ENCODE measurements at regions not wholly inside any gene's neighbourhood (a gene's known extent, or its start where the extent isn't known, plus 50 kb on each side); places are given as distances from the start of the nearest gene placed in this dataset.

- DNase-seq (no peak), ATAC-seq (ENCODE audit: low read depth) (no peak)
- Mint-ChIP-seq H3K27me3 (peaks cover 2% of the 10 kb centered on the region), H3K9me3 (no peaks in the 10 kb centered on the region), H3K27ac (no peak overlapping the region), H3K4me1 (no peaks in the 10 kb centered on the region), H3K4me3 (no peak overlapping the region), H3K36me3 (ENCODE audit: low read depth) (no peaks in the 10 kb centered on the region)
- TF ChIP-seq CTCF (IDR thresholded peaks at IDR 0.05): no peak
- intact Hi-C loops (cut with micrococcal nuclease): no loop called here
- CTCF ChIA-PET: no interaction called here
- POLR2A ChIA-PET: no interaction called here
These were observed 150.9 kb upstream of the ANK2 start for GRCh38 chr4:112898357-112899141.

GRCh38 chr4:112900416-112900815 is 149.0 kb upstream of the ANK2 start:
- H3K36me3 Mint-ChIP-seq (ENCODE audit: low read depth): no peaks in the 10 kb centered on the region
- H3K27me3 Mint-ChIP-seq: peaks cover 2% of the 10 kb centered on the region
- ATAC-seq (ENCODE audit: low read depth): no peak
- H3K27ac Mint-ChIP-seq: no peak overlapping the region
- TF ChIP-seq CTCF (IDR thresholded peaks at IDR 0.05): no peak
- no peaks in the 10 kb centered on the region for H3K4me1 Mint-ChIP-seq
- DNase-seq: no peak
- H3K9me3 Mint-ChIP-seq: no peaks in the 10 kb centered on the region
- intact Hi-C loops (cut with micrococcal nuclease): no loop called here
- ChIA-PET CTCF (no interaction called here), POLR2A (no interaction called here)
- no peak overlapping the region for H3K4me3 Mint-ChIP-seq

GRCh38 chr4:112901962-112902411 is 147.5 kb upstream of the ANK2 start:
- Mint-ChIP-seq H3K27me3 (peaks cover 2% of the 10 kb centered on the region), H3K4me3 (no peak overlapping the region), H3K4me1 (no peaks in the 10 kb centered on the region), H3K36me3 (ENCODE audit: low read depth) (no peaks in the 10 kb centered on the region), H3K9me3 (no peaks in the 10 kb centered on the region), H3K27ac (no peak overlapping the region)
- DNase-seq: no peak
- no peak for TF ChIP-seq CTCF (IDR thresholded peaks at IDR 0.05)
- no peak for ATAC-seq (ENCODE audit: low read depth)
- ChIA-PET POLR2A (no interaction called here), CTCF (no interaction called here)
- intact Hi-C loops (cut with micrococcal nuclease): no loop called here

GRCh38 chr4:112905728-112906127 is 143.7 kb upstream of the ANK2 start:
- POLR2A ChIA-PET: no interaction called here
- no peaks in the 10 kb centered on the region for H3K9me3 Mint-ChIP-seq

GRCh38 chr4:112908511-112908910 is 140.9 kb upstream of the ANK2 start:
- Mint-ChIP-seq H3K36me3 (ENCODE audit: low read depth) (no peaks in the 10 kb centered on the region), H3K4me1 (peaks cover 7% of the 10 kb centered on the region), H3K27ac (no peak overlapping the region), H3K9me3 (no peaks in the 10 kb centered on the region), H3K27me3 (no peaks in the 10 kb centered on the region), H3K4me3 (no peak overlapping the region)
- ATAC-seq (ENCODE audit: low read depth): no peak
- DNase-seq: no peak
- ChIA-PET CTCF (no interaction called here), POLR2A (no interaction called here)
- no peak for TF ChIP-seq CTCF (IDR thresholded peaks at IDR 0.05)
- intact Hi-C loops (cut with micrococcal nuclease): no loop called here

More at GRCh38 chr4:112905728-112906127, 143.7 kb upstream of the ANK2 start:
- intact Hi-C loops (cut with micrococcal nuclease): no loop called here
- Mint-ChIP-seq H3K4me1 (peaks cover 7% of the 10 kb centered on the region), H3K4me3 (no peak overlapping the region), H3K27ac (no peak overlapping the region), H3K36me3 (ENCODE audit: low read depth) (no peaks in the 10 kb centered on the region), H3K27me3 (no peaks in the 10 kb centered on the region)
- TF ChIP-seq CTCF (IDR thresholded peaks at IDR 0.05): no peak
- no peak for DNase-seq
- CTCF ChIA-PET: no interaction called here
- ATAC-seq (ENCODE audit: low read depth): no peak
